GM23338 (cell line): ENCODE measurements at regions not wholly inside any gene's neighbourhood (a gene's known extent, or its start where the extent isn't known, plus 50 kb on each side); places are given as distances from the start of the nearest gene placed in this dataset.

Source experiments
- ATAC-seq: fragments of 200-7000 bp; cut with Tn5 transposase; 3 replicates; pipeline ENCODE4 v1.9.1; 2020
- DNase-seq: peaks from one replicate; pipeline ENCODE4 v3.0.0-alpha.2; 2015; ENCODE audit warnings: low spot score
- H2AFZ ChIP-seq: fragments of 200-600 bp; sonication (generic); 2 replicates; pipeline ENCODE4 v1.8.0; 2016; ENCODE audit warnings: antibody characterized with exemption, mild to moderate bottlenecking, moderate library complexity
- H3F3A ChIP-seq: fragments of 200-600 bp; sonication (generic); replicated peaks from 2 replicates; pipeline ENCODE4 v1.8.0; 2017; ENCODE audit warnings: antibody characterized with exemption, mixed run types, low read depth
- H3K27ac ChIP-seq: fragments of 200-600 bp; sonication (generic); 2 replicates; pipeline ENCODE4 v1.6.1; 2016; ENCODE audit warnings: low read depth
- H3K27me3 ChIP-seq: fragments of 200-600 bp; sonication (generic); 2 replicates; pipeline ENCODE4 v1.8.0; 2016; ENCODE audit warnings: mild to moderate bottlenecking, mixed run types, moderate library complexity; ENCODE audit not compliant: insufficient read depth
- H3K36me3 ChIP-seq: fragments of 200-600 bp; sonication (generic); 2 replicates; pipeline ENCODE4 v1.8.0; 2016; ENCODE audit warnings: mild to moderate bottlenecking; ENCODE audit not compliant: insufficient read depth
- H3K4me1 ChIP-seq: fragments of 200-600 bp; sonication (generic); 2 replicates; pipeline ENCODE4 v1.8.0; 2016; ENCODE audit warnings: mild to moderate bottlenecking, moderate library complexity; ENCODE audit not compliant: insufficient read depth
- H3K4me2 ChIP-seq: fragments of 200-600 bp; sonication (generic); 2 replicates; pipeline ENCODE4 v1.7.1; 2017; ENCODE audit warnings: mixed run types
- H3K4me3 ChIP-seq: fragments of 200-600 bp; sonication (generic); 2 replicates; pipeline ENCODE4 v1.6.1; 2016; ENCODE audit warnings: mixed run types
- H3K79me2 ChIP-seq: fragments of 200-600 bp; sonication (generic); replicated peaks from 2 replicates; pipeline ENCODE4 v1.8.0; 2017; ENCODE audit warnings: mild to moderate bottlenecking; ENCODE audit not compliant: insufficient read depth
- H3K9me2 ChIP-seq: fragments of 200-600 bp; sonication (generic); 2 replicates; pipeline ENCODE4 v1.8.0; 2017; ENCODE audit not compliant: insufficient read depth
- H4K20me1 ChIP-seq: fragments of 200-600 bp; sonication (generic); replicated peaks from 2 replicates; pipeline ENCODE4 v1.8.0; 2017; ENCODE audit warnings: mild to moderate bottlenecking; ENCODE audit not compliant: insufficient read depth
- H3K27ac Mint-ChIP-seq: 2 replicates; pipeline ENCODE4 v1.8.0; 2020; ENCODE audit warnings: inconsistent platforms, mild to moderate bottlenecking, moderate library complexity, mixed read lengths
- H3K27me3 Mint-ChIP-seq: 3 replicates; pipeline ENCODE4 v1.8.0; 2022; ENCODE audit warnings: low read depth, mild to moderate bottlenecking, moderate library complexity, mixed read lengths, inconsistent platforms; ENCODE audit not compliant: insufficient read depth, poor library complexity
- H3K36me3 Mint-ChIP-seq: 3 replicates; pipeline ENCODE4 v1.8.0; 2021; ENCODE audit warnings: low read depth, mild to moderate bottlenecking, inconsistent platforms, moderate library complexity, mixed read lengths
- H3K4me1 Mint-ChIP-seq: 3 replicates; pipeline ENCODE4 v1.8.0; 2020; ENCODE audit warnings: mild to moderate bottlenecking, inconsistent platforms, mixed read lengths
- H3K4me3 Mint-ChIP-seq: 3 replicates; pipeline ENCODE4 v1.8.0; 2021; ENCODE audit warnings: moderate library complexity, mild to moderate bottlenecking, inconsistent platforms, mixed read lengths
- H3K9me3 Mint-ChIP-seq: 3 replicates; pipeline ENCODE4 v1.8.0; 2020; ENCODE audit warnings: moderate library complexity, mild to moderate bottlenecking, inconsistent platforms, mixed read lengths
- CREB1 ChIP-seq: fragments of 250-450 bp; sonication (Bioruptor Pico); IDR thresholded peaks from 2 replicates; pipeline ENCODE4 v1.5.0; 2020; ENCODE audit warnings: low read depth, mild to moderate bottlenecking, moderate library complexity
- CTCF ChIP-seq, 2 experiments: fragments of 200-600 bp in 1 of 2; sonication (generic) in 1 of 2; conservative IDR thresholded peaks; 2 replicates each; pipeline versions ENCODE4 v1.5.1 to v1.6.1; 2016 to 2017; ENCODE audit warnings: antibody characterized with exemption in 2 of 2, low read depth in 2 of 2, mild to moderate bottlenecking in 2 of 2, moderate library complexity in 1 of 2
- ETS1 ChIP-seq: IDR thresholded peaks from 2 replicates; pipeline ENCODE4 v1.6.1; 2016; ENCODE audit warnings: antibody characterized with exemption
- EZH2 ChIP-seq: fragments of 200-600 bp; sonication (generic); IDR thresholded peaks from one replicate; pipeline ENCODE4 v1.8.0; 2017; ENCODE audit warnings: antibody characterized with exemption, mild to moderate bottlenecking, low read depth; ENCODE audit not compliant: unreplicated experiment
- EZH2phosphoT487 ChIP-seq: fragments of 200-600 bp; sonication (generic); IDR thresholded peaks from one replicate; pipeline ENCODE4 v1.8.1; 2018; ENCODE audit warnings: antibody characterized with exemption; ENCODE audit not compliant: unreplicated experiment
- JUNB ChIP-seq: IDR thresholded peaks from one replicate; pipeline ENCODE4 v1.6.1; 2016; ENCODE audit warnings: antibody characterized with exemption; ENCODE audit not compliant: unreplicated experiment
- NANOG ChIP-seq: IDR thresholded peaks from 2 replicates; pipeline ENCODE4 v1.6.1; 2016; ENCODE audit warnings: antibody characterized with exemption, borderline replicate concordance
- POLR2AphosphoS5 ChIP-seq: IDR thresholded peaks from 2 replicates; pipeline ENCODE4 v1.6.1; 2016; ENCODE audit warnings: antibody characterized with exemption, low read depth
- REST ChIP-seq: IDR thresholded peaks from one replicate; pipeline ENCODE4 v1.6.1; 2018; ENCODE audit warnings: antibody characterized with exemption; ENCODE audit not compliant: unreplicated experiment
- STAT1 ChIP-seq: IDR thresholded peaks from one replicate; pipeline ENCODE4 v1.6.1; 2016; ENCODE audit warnings: antibody characterized with exemption; ENCODE audit not compliant: unreplicated experiment
- ZNF114 ChIP-seq: fragments of 250-450 bp; sonication (Bioruptor Pico); IDR thresholded peaks from 2 replicates; pipeline ENCODE4 v1.5.0; 2020; ENCODE audit warnings: mild to moderate bottlenecking, moderate library complexity
- ZNF331 ChIP-seq: fragments of 250-450 bp; sonication (Bioruptor Pico); IDR thresholded peaks from 2 replicates; pipeline ENCODE4 v1.5.0; 2020; ENCODE audit warnings: low read depth, mild to moderate bottlenecking, moderate library complexity
- ZNF462 ChIP-seq: fragments of 250-450 bp; sonication (Bioruptor Pico); IDR thresholded peaks from 2 replicates; pipeline ENCODE4 v1.5.0; 2020; ENCODE audit warnings: mild to moderate bottlenecking, moderate library complexity

- no peaks in the 10 kb centered on the region for H3K36me3 Mint-ChIP-seq
- H3K27me3 ChIP-seq: no peaks in the 10 kb centered on the region
- H3K9me3 Mint-ChIP-seq: no peaks in the 10 kb centered on the region; the same call in 2 of the 3 replicates
Measured at GRCh38 chr1:14309984-14310383, 288.5 kb upstream of the KAZN start.

More at GRCh38 chr1:14309984-14310383, 288.5 kb upstream of the KAZN start:
- no peaks in the 10 kb centered on the region for H4K20me1 ChIP-seq
- ATAC-seq (no peak), DNase-seq (no peak)
- no peaks in the 10 kb centered on the region for H3F3A ChIP-seq
- no peak overlapping the region for H3K4me3 ChIP-seq
- H3K9me2 ChIP-seq: peaks cover 30% of the 10 kb centered on the region
- H3K27ac ChIP-seq: no peak overlapping the region
- no peak for TF ChIP-seq NANOG
- no peak for TF ChIP-seq ETS1
- no peak for TF ChIP-seq CREB1 (CRISPR knock-in tag)
- no peak for TF ChIP-seq EZH2
- TF ChIP-seq JUNB: no peak
- no peak for TF ChIP-seq STAT1
- TF ChIP-seq ZNF331 (CRISPR knock-in tag): no peak
- TF ChIP-seq ZNF462: no peak
- no peak for TF ChIP-seq EZH2phosphoT487
- TF ChIP-seq POLR2AphosphoS5: no peak
- no peak for TF ChIP-seq CTCF (conservative IDR thresholded peaks at IDR 0.05; ENCODE audit: low read depth in 2 of 2)
- TF ChIP-seq ZNF114: no peak
- no peak for TF ChIP-seq REST
- no peaks in the 10 kb centered on the region for H3K36me3 ChIP-seq
- Mint-ChIP-seq H3K4me3 (no peak overlapping the region), H3K27ac (no peak overlapping the region), H3K4me1 (no peaks in the 10 kb centered on the region), H3K27me3 (peaks cover 4% of the 10 kb centered on the region)
- no peak overlapping the region for H3K4me2 ChIP-seq
- no peaks in the 10 kb centered on the region for H3K79me2 ChIP-seq
- H2AFZ ChIP-seq: no peak overlapping the region
- H3K4me1 ChIP-seq: no peaks in the 10 kb centered on the region
